ENCODE measurements at regions not wholly inside any gene's neighbourhood (a gene's known extent, or its start where the extent isn't known, plus 50 kb on each side); places are given as distances from the start of the nearest gene placed in this dataset.

DNA sequence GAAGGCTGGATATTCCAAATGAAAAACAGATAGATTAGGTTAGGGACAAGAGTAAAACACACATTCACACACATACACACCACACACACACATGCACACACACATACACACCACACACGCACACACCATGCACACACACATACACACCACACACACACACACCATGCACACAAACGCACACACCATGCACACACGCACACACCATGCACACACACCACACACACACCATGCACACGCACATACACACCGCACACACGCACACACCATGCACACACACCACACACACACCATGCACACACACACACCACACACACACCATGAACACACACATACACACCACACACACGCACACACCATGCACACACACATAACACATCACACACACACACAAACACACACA, 203.7 kb upstream of the ZFHX3 start:
- no peak for DNase-seq (ENCODE audit: insufficient read length, low spot score)
- no peak for FAIRE-seq

- FAIRE-seq: no peak
- no peak for DNase-seq (ENCODE audit: insufficient read length, low spot score)
Measured at GRCh38 chr16:73248316-73248715, 200.4 kb upstream of the ZFHX3 start.

- DNase-seq (ENCODE audit: insufficient read length, low spot score) (no peak), FAIRE-seq (no peak)
Measured at GRCh38 chr16:73240920-73241319, 193.0 kb upstream of the ZFHX3 start.

GRCh38 chr16:73237601-73238000, 189.7 kb upstream of the ZFHX3 start:
- FAIRE-seq (no peak), DNase-seq (ENCODE audit: insufficient read length, low spot score) (no peak)

GRCh38 chr16:73234496-73234895, 186.6 kb upstream of the ZFHX3 start:
- DNase-seq (ENCODE audit: insufficient read length, low spot score) (no peak), FAIRE-seq (no peak)

GRCh38 chr16:73233846-73234424, 186.0 kb upstream of the ZFHX3 start:
- no peak for DNase-seq (ENCODE audit: insufficient read length, low spot score)
- FAIRE-seq: no peak

DNA sequence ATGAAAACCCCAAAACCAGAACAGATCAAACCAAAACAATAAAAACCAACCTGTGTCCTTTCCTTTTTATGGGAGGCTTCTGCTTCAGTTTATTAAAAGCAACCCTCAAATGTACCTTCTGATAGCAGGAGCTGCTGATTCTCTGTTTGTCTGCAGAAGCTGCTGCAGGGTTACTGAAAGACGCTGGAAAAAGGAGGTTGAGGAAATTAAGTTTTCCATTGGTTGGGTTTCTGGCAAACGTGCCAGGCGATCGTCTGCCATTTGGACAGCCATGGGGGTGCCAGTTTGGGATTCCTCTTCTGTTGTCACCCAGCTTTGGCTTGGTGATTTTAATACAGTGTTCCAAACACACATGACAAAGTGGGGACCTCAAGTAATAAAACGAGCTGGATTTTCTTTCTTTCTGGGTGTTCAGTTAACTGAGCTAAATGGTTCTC, 185.4 kb upstream of the ZFHX3 start:
- FAIRE-seq (no peak), DNase-seq (ENCODE audit: insufficient read length, low spot score) (no peak)

DNA sequence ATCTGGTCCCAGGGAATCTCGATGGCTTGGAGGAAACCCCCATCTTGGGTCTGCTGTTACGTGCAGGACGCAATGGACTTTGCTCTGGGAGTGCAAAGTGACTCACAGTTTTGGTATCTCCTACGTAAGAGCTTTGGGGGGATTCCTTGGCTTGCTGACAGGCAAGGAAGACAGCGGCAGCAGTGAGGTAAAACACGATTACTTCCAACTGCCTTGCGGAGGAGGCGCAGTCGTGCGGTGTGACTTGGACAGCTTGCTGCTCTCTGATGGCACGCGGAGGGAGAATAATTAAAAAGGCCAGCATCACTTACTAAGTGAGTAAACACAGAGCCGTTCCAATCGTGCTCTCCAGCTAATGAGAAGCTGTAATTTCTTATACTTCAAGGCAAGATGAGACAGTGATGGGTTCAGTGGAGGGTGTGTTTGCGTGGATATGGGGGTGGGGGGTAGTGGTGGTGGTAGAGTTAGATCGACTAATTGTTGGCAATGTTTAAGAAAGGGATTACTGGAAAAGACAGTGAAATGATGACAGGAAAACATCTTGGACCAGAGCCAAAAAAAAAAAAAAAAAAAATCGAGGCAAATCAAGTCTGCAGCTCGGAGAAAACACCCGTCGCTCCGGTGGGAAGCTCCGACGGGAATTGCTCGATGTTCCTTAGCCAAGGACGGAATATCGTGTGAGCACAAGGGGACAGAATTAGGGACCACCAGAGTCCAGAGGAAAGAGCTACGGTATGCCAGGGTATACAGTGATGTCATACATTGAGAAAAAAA, 184.8 kb upstream of the ZFHX3 start:
- no peak for FAIRE-seq
- DNase-seq (ENCODE audit: insufficient read length, low spot score): no peak

DNA sequence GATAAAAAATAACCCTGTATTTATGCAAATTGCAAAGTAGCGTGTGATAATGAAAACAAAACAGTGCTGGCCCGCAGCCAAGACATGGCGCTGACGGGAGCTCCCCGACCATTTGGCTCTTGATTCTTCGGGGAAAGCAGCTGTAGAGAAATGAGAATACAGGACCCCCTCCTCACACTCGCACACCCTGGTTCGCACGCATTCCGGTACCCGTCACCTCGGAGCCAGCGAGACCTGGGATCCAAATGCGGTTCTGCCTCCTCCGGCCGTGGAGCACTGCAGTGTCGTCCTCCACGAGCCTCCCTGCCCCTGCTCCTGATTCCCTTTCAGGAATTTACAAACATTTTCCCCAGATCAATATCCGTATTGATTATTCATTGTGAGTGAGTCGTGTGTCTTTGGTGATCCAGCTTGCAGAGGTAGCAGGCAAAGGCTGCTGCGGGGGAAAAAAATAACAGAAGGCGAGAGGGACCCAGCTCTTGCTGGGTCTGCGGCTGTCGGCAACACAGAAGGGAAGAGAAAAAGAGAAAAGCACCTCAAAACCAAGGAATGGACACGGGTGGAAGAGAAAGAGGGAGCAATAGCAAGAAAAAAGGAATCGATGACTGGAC, 184.1 kb upstream of the ZFHX3 start:
- DNase-seq (ENCODE audit: insufficient read length, low spot score) (no peak), FAIRE-seq (no peak)

DNA sequence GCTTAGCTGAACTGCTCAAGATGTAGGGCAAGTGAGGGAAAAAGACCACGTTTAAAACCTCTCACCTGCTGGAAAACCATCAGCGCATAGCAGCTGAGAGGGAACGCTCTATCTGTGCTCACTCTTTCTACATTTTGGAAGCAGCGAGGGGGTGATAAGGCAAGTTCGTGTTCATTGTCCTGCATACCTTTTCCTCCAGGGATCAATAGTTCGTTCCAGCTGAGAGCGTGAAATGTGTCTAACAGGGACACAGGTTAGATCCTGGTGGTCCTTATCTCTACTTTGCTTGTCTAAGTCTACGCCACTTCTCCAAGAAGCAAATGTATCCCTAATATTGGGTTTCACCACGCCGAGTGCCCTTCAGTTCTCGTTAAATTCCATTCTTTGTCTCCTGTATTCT, 183.5 kb upstream of the ZFHX3 start:
- FAIRE-seq: no peak
- DNase-seq (ENCODE audit: insufficient read length, low spot score): no peak

DNA sequence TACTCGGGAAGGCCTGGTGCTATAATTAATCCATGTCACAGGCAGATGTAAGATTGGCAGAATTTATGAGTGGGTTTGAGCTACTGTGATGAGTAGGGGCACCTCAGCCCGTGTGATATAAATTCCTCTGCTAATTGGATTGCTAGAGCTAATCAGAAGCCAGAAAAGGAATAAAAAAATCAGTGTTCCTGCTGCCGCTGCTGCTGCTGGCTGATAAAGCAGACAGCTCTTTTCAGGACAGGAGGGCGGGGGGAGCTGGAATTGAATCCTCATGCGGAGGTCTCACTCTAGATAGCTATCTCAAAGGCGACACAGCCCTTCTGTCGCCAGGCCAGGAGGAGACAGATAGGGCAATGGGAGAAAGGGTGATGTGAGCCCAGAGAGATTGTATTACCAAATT, 182.7 kb upstream of the ZFHX3 start:
- no peak for DNase-seq (ENCODE audit: insufficient read length, low spot score)
- FAIRE-seq: no peak

GRCh38 chr16:73228649-73229048, 180.7 kb upstream of the ZFHX3 start:
- no peak for DNase-seq (ENCODE audit: insufficient read length, low spot score)
- no peak for FAIRE-seq

DNA sequence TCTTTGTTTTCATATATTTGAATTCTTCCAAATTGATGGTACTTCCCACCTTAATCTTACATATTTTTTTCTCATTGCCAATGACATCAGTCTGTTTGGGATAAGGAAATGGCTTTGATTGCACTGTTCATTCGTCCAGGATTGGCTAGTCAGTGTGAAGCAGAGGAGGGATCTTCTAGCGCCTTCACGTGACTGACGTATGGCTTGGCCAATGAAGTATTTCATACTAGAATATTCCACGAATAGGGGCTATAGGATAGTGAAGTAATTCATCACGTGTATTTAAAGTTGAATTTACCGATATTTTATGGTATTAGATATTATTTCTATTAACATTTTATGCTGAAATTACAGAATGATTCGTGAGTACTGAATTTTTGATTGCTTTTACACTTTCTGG, 178.7 kb upstream of the ZFHX3 start:
- DNase-seq (ENCODE audit: insufficient read length, low spot score) (no peak), FAIRE-seq (no peak)

- DNase-seq (ENCODE audit: insufficient read length, low spot score) (no peak), FAIRE-seq (no peak)
Measured at GRCh38 chr16:73225983-73226382, 178.1 kb upstream of the ZFHX3 start.

DNA sequence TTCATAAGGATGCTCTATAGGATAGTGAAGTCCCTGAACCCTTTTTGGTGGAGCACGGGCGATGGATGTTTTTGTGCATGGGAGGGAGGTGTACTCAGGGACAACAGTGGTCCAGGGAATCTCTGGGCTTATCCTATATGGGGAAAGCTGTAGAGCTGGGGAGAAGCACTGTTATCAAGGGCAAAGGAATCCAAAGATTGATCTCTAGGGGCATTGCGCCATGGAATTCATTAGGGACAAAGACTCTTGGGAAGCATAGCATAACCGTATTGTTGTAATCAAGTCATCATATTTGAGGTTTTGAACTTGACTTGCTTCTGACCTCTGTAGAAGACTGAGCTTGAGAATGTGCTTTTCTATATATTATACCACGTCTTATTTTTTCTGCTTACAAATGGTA, 172.9 kb upstream of the ZFHX3 start:
- FAIRE-seq (no peak), DNase-seq (ENCODE audit: insufficient read length, low spot score) (no peak)

DNA sequence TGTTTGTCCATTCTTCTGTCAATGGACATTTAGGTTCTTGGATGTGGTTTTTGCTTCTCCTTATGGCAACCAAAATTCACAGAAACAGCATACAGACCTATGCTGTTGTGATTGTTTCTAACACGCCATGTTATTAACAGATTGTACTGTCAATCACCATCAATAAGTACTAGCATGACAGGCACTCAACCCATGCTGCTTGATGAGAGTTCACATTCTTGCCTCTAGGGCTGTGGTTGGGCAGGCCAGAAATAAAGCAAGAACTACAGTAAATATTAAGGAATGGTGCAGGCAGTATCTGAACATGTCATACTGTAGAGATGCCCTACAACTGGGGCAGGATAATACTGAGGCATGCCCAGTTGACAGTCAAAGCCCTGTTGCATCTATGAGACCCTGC, 171.2 kb upstream of the ZFHX3 start:
- FAIRE-seq: no peak

DNA sequence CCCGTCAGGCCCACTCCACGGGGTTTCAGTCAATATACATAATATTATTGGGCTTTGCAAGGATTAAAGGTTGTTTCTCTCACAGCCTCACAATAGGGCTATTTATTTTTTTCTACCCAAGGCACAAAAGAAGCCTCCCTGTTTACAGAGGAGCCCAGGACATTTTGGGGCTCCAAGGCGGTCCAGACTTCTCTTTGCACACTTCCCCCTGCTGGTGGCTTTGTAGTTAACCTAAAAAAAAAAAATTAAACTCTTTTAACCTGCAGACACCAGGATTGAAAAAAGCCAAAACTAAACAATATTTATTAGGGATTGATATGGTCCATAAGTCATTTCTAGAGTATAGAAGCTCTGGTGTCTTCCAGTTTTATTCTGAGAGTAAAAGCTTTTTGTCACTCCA, 169.7 kb upstream of the ZFHX3 start:
- DNase-seq (ENCODE audit: insufficient read length, low spot score) (no peak), FAIRE-seq (no peak)

More for the DNA sequence above, 171.2 kb upstream of the ZFHX3 start:
- no peak for DNase-seq (ENCODE audit: insufficient read length, low spot score)

DNA sequence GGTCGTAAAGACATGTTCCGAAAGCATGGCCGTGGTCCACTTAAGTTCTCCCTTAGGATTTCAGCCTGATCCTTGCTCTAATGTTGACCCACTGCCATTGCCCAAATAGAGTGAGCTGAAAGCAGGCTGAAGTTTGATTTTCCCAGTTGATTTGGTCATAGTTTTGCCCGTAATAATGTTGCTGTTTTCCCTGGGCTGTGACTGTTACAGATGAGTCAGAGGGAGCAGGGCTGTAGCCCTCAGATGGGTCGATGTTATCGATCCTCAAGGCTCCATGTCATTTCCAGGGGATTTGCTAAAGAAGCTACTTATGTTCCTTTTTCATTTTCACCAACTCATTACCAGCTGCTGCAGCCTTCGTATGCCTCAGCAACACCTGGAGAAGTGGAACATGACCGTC, 169.0 kb upstream of the ZFHX3 start:
- no peak for FAIRE-seq
- no peak for DNase-seq (ENCODE audit: insufficient read length, low spot score)

GRCh38 chr16:73215678-73216377, 167.9 kb upstream of the ZFHX3 start:
- FAIRE-seq (no peak), DNase-seq (ENCODE audit: insufficient read length, low spot score) (no peak)

DNA sequence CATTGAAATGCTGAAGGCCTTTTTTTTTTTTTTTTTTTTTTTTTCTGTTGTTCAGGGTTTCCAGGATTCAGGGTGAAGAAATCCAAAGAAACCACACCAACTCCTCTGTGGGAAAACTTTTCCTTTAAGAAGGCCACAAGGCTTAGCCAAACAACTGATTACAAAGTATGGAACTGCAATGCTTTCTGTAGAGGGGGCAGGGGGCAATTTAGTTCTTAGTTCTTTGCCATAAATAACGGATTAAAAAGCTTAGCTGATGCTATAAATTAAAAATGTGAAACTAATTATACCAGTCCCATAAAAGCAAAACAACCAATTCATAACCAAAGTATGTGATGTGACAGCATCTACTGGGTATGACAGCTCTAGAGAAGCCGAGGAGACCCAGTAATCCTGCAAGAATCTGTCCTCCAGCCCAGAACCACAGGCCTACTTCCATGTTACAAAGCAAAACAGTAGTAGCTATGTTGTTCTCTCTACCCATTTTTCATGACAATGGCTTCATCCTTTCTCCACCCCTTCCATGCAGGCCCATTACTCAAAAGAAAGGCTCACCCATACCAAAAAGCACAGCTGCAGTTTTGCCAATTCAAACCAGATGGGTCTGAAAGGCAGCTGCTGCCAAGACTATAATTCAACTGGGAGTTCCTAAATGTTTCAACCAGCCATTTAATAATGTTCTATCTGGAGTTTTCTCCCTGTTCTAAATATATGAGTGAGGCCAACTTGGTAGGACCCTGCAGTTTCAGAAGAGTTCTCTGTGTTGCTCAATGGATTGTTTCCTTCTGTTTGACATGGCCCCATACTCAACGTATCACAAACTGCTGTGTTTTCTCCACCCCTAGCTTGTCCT, 167.1 kb upstream of the ZFHX3 start:
- no peak for FAIRE-seq
- no peak for DNase-seq (ENCODE audit: insufficient read length, low spot score)
